Type B pancreatic cell (in vitro differentiated cells): ENCODE measurements at regions not wholly inside any gene's neighbourhood (a gene's known extent, or its start where the extent isn't known, plus 50 kb on each side); places are given as distances from the start of the nearest gene placed in this dataset.

ENCODE experiments used
- DNase-seq: peaks from one replicate; pipeline ENCODE4 v3.0.0; 2021; ENCODE audit warnings: mixed read lengths; ENCODE audit not compliant: unreplicated experiment; ENCODE audit errors: extremely low spot score
- H3K27ac Mint-ChIP-seq: 2 replicates; pipeline ENCODE4 v1.8.0; 2021; ENCODE audit warnings: mild to moderate bottlenecking, mixed read lengths
- H3K27me3 Mint-ChIP-seq: 2 replicates; pipeline ENCODE4 v1.8.0; 2021; ENCODE audit warnings: mixed read lengths
- H3K36me3 Mint-ChIP-seq: 2 replicates; pipeline ENCODE4 v1.8.0; 2021; ENCODE audit warnings: mixed read lengths
- H3K4me1 Mint-ChIP-seq: one replicate; pipeline ENCODE4 v1.8.0; 2021; ENCODE audit warnings: mixed read lengths; ENCODE audit not compliant: unreplicated experiment
- H3K4me3 Mint-ChIP-seq: 2 replicates; pipeline ENCODE4 v1.8.0; 2021; ENCODE audit warnings: mild to moderate bottlenecking, mixed read lengths
- H3K9me3 Mint-ChIP-seq: 2 replicates; pipeline ENCODE4 v1.8.0; 2021; ENCODE audit warnings: mixed read lengths
- CTCF ChIP-seq: fragments of 200-600 bp; sonication (generic); conservative IDR thresholded peaks from 2 replicates; pipeline ENCODE4 v1.5.0; 2021; ENCODE audit warnings: antibody characterized with exemption, mild to moderate bottlenecking

GRCh38 chr5:125384071-125384470, 637.6 kb upstream of the ZNF608 start:
- DNase-seq, result no peak
- no peak for TF ChIP-seq CTCF
- H3K4me1 Mint-ChIP-seq, result no peaks in the 10 kb centered on the region
- no peak overlapping the region for H3K27ac Mint-ChIP-seq
- H3K36me3 Mint-ChIP-seq, result no peaks in the 10 kb centered on the region
- no peaks in the 10 kb centered on the region for H3K9me3 Mint-ChIP-seq
- no peak overlapping the region for H3K4me3 Mint-ChIP-seq
- H3K27me3 Mint-ChIP-seq, result no peaks in the 10 kb centered on the region

GRCh38 chr5:125390326-125390725, 643.9 kb upstream of the ZNF608 start:
- no peak overlapping the region for H3K4me3 Mint-ChIP-seq
- H3K27ac Mint-ChIP-seq, result no peak overlapping the region
- peaks cover 5% of the 10 kb centered on the region for H3K4me1 Mint-ChIP-seq
- DNase-seq, result no peak
- no peak for TF ChIP-seq CTCF
- H3K27me3 Mint-ChIP-seq, result no peaks in the 10 kb centered on the region
- no peaks in the 10 kb centered on the region for H3K36me3 Mint-ChIP-seq
- H3K9me3 Mint-ChIP-seq, result peaks cover 5% of the 10 kb centered on the region

DNA sequence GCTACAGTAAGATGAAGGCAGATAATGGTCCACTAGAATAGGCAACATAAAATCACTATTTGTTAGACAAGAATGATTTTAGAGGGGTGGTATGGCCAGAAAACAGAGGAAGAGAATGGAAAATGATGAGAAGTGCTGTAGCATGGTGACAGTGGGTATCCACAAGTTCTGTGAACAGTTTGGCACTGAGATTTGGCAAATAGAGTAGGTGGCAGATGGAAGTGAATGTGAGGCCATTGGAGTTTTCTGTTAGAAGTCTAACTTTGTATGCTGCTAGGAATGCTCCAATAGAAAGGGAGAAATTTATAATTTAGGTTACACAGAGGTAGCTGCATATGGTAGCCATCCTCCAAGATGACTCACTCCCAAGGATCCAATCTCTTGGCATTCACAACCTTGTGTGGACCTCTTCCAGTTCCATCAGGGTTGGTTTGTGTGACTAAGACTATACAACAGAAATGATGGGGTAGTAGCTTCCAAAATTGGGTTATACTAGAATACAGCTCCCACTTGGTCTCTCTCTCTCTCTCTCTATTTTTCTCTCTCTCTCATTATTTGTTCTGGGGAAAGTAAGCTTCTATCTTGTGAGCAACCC, 646.9 kb upstream of the ZNF608 start:
- peaks cover 10% of the 10 kb centered on the region for H3K9me3 Mint-ChIP-seq
- no peak for DNase-seq
- no peak for TF ChIP-seq CTCF
- no peak overlapping the region for H3K4me3 Mint-ChIP-seq
- H3K4me1 Mint-ChIP-seq, result peaks cover 5% of the 10 kb centered on the region
- H3K27me3 Mint-ChIP-seq, result no peaks in the 10 kb centered on the region
- no peak overlapping the region for H3K27ac Mint-ChIP-seq
- no peaks in the 10 kb centered on the region for H3K36me3 Mint-ChIP-seq

DNA sequence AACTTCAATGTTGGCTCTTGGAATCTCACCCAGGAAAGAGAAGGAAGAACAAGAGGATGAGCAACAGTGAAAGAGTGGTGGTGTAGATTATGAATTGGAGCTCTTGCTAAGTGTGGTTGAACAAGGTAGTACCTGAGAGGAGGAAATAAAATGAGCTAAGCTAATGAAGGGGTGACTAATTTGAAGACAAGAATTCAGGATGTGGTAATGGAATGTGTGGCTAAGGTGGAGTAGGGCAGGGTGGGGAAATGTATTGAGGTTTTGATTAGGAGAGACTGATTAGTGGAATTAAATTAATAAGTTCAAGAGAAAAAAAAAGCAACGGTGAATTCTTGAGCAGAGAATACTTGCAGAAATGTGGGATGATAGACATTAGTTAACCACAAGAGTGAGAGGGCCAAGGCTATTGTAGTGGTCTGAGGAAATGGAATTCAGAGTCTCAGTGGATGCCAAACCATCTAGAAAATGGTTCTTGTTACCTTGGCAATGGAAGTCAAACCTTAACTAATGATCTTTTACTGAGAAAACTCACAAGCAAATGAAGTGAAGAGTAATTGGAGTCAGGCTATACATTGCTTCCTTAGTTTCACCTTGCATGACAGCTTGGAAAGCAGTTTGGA, 648.3 kb upstream of the ZNF608 start:
- no peak for TF ChIP-seq CTCF
- Mint-ChIP-seq H3K36me3 (no peaks in the 10 kb centered on the region), H3K27ac (no peak overlapping the region), H3K4me1 (peaks cover 5% of the 10 kb centered on the region), H3K4me3 (no peak overlapping the region), H3K27me3 (no peaks in the 10 kb centered on the region), H3K9me3 (peaks cover 10% of the 10 kb centered on the region)
- DNase-seq, result no peak

DNA sequence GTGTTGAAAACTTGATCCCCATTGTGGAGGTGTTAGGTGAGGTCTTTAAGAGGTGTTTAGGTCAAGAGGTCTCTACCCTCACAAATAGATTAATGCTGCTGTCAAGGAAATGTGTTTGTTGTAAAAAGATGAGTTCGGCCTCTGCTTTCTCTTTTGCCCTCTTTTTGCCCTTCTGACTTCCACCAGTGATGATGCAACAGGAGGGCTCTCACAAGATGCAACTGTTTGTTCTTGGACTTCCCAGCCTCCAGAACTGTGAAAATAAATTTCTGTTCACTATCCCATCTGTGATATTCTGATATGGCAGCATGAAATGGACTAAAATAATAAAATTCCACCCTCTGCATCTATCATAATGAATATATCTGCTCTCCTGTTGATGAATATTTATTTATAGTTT, 650.0 kb upstream of the ZNF608 start:
- no peak for DNase-seq
- no peak for TF ChIP-seq CTCF
- H3K27me3 Mint-ChIP-seq, result no peaks in the 10 kb centered on the region
- peaks cover 10% of the 10 kb centered on the region for H3K9me3 Mint-ChIP-seq
- no peaks in the 10 kb centered on the region for H3K36me3 Mint-ChIP-seq
- H3K27ac Mint-ChIP-seq, result no peak overlapping the region
- no peak overlapping the region for H3K4me3 Mint-ChIP-seq
- H3K4me1 Mint-ChIP-seq, result peaks cover 6% of the 10 kb centered on the region

DNA sequence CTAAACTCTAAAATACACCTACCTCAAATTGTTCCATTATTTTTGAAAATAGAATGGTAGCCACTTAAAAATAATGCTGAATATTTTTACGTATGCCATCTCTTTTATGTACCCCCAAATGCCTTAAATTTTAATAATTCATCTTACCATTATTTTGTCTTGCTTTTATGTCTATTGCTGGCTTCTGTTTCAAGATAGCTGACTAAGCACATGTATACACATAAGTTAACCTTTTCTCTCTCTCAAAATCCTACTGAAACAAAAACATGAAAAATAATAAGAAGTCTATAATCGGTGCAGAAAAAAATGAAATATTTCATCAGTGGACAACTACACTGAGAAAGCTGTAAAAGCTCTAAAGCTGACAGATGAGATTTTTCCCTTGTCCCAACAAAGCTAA, 652.0 kb upstream of the ZNF608 start:
- Mint-ChIP-seq H3K27ac (no peak overlapping the region), H3K36me3 (peaks cover 3% of the 10 kb centered on the region), H3K4me1 (peaks cover 16% of the 10 kb centered on the region), H3K9me3 (peaks cover 12% of the 10 kb centered on the region), H3K27me3 (no peaks in the 10 kb centered on the region), H3K4me3 (no peak overlapping the region)
- no peak for TF ChIP-seq CTCF
- DNase-seq, result no peak
